ENCODE measurements at regions not wholly inside any gene's neighbourhood (a gene's known extent, or its start where the extent isn't known, plus 50 kb on each side); places are given as distances from the start of the nearest gene placed in this dataset.

- Histone ChIP-seq H3K4me1 (peaks cover 6% of the 10 kb centered on the region), H3K4me3 (no peak overlapping the region), H3K36me3 (replicated peaks) (no peaks in the 10 kb centered on the region), H3K27me3 (ENCODE audit: low read depth) (peaks cover 14% of the 10 kb centered on the region), H3K9me3 (no peaks in the 10 kb centered on the region)
- no peak for DNase-seq (ENCODE audit: low spot score in 2 of 2)
- in situ Hi-C loops (cut with MboI; ENCODE audit: low sequenced_read_pairs), result loop anchor here (25.0 kb wide), 3 partner anchors 187 to 462 kb away; no protein-coding TSS in a partner anchor
Measured at GRCh38 chr7:86949779-86950260, 109.6 kb downstream of the ELAPOR2 start.

GRCh38 chr7:86949052-86949778 lies 110.2 kb downstream of the ELAPOR2 start:
- no peak overlapping the region for H3K4me3 ChIP-seq
- H3K4me1 ChIP-seq, result peaks cover 6% of the 10 kb centered on the region
- peaks cover 16% of the 10 kb centered on the region for H3K27me3 ChIP-seq (ENCODE audit: low read depth)
- no peaks in the 10 kb centered on the region for H3K36me3 ChIP-seq (replicated peaks)
- H3K9me3 ChIP-seq, result no peaks in the 10 kb centered on the region
- DNase-seq (ENCODE audit: low spot score in 2 of 2), result no peak
- in situ Hi-C loops (cut with MboI; ENCODE audit: low sequenced_read_pairs), result loop anchor here (25.0 kb wide), 3 partner anchors 188 to 463 kb away; no protein-coding TSS in a partner anchor

GRCh38 chr7:86947929-86948328 lies 111.5 kb downstream of the ELAPOR2 start:
- Histone ChIP-seq H3K9me3 (no peaks in the 10 kb centered on the region), H3K4me1 (peaks cover 6% of the 10 kb centered on the region), H3K27me3 (ENCODE audit: low read depth) (peaks cover 15% of the 10 kb centered on the region; the same call in 1 of the 2 replicates), H3K4me3 (no peak overlapping the region), H3K36me3 (replicated peaks) (no peaks in the 10 kb centered on the region)
- DNase-seq (ENCODE audit: low spot score in 2 of 2), result no peak
- in situ Hi-C loops (cut with MboI; ENCODE audit: low sequenced_read_pairs), result loop anchor here (25.0 kb wide), 3 partner anchors 189 to 464 kb away; no protein-coding TSS in a partner anchor

GRCh38 chr7:86943447-86943846 lies 116.0 kb downstream of the ELAPOR2 start:
- H3K9me3 ChIP-seq, result no peaks in the 10 kb centered on the region
- peaks cover 6% of the 10 kb centered on the region for H3K4me1 ChIP-seq
- H3K4me3 ChIP-seq, result no peak overlapping the region
- peaks cover 13% of the 10 kb centered on the region; the same call in 1 of the 2 replicates for H3K27me3 ChIP-seq (ENCODE audit: low read depth)
- no peaks in the 10 kb centered on the region for H3K36me3 ChIP-seq (replicated peaks)
- in situ Hi-C loops (cut with MboI; ENCODE audit: low sequenced_read_pairs), result loop anchor here (25.0 kb wide), 3 partner anchors 194 to 469 kb away; no protein-coding TSS in a partner anchor
- DNase-seq (ENCODE audit: low spot score in 2 of 2), result no peak

- H3K36me3 ChIP-seq (replicated peaks), result no peaks in the 10 kb centered on the region
- no peak overlapping the region for H3K4me3 ChIP-seq
- in situ Hi-C loops (cut with MboI; ENCODE audit: low sequenced_read_pairs), result loop anchor here (25.0 kb wide), 3 partner anchors 194 to 469 kb away; no protein-coding TSS in a partner anchor
- DNase-seq (ENCODE audit: low spot score in 2 of 2), result no peak
- peaks cover 6% of the 10 kb centered on the region for H3K4me1 ChIP-seq
- H3K9me3 ChIP-seq, result no peaks in the 10 kb centered on the region
- H3K27me3 ChIP-seq (ENCODE audit: low read depth), result peaks cover 12% of the 10 kb centered on the region; the same call in 1 of the 2 replicates
Measured at GRCh38 chr7:86942995-86943394, 116.5 kb downstream of the ELAPOR2 start.

- in situ Hi-C loops (cut with MboI; ENCODE audit: low sequenced_read_pairs), result loop anchor here (25.0 kb wide), 3 partner anchors 195 to 470 kb away; no protein-coding TSS in a partner anchor
- Histone ChIP-seq H3K27me3 (ENCODE audit: low read depth) (peaks cover 9% of the 10 kb centered on the region; the same call in 1 of the 2 replicates), H3K36me3 (replicated peaks) (no peaks in the 10 kb centered on the region), H3K4me3 (no peak overlapping the region), H3K9me3 (no peaks in the 10 kb centered on the region), H3K4me1 (peaks cover 4% of the 10 kb centered on the region)
- DNase-seq (ENCODE audit: low spot score in 2 of 2), result peak in 1 of 2 experiments; percentile 7
Measured at GRCh38 chr7:86942081-86942480, 117.4 kb downstream of the ELAPOR2 start.

GRCh38 chr7:86939197-86939814 lies 120.1 kb downstream of the ELAPOR2 start:
- DNase-seq (ENCODE audit: low spot score in 2 of 2), result peak; percentile 52 to 76
- in situ Hi-C loops (cut with MboI; ENCODE audit: low sequenced_read_pairs), result loop anchor here (25.0 kb wide), 3 partner anchors 198 to 473 kb away; no protein-coding TSS in a partner anchor

GRCh38 chr7:86937363-86937878 lies 122.0 kb downstream of the ELAPOR2 start:
- in situ Hi-C loops (cut with MboI; ENCODE audit: low sequenced_read_pairs), result loop anchor here (25.0 kb wide), 3 partner anchors 200 to 475 kb away; no protein-coding TSS in a partner anchor
- Histone ChIP-seq H3K36me3 (replicated peaks) (no peaks in the 10 kb centered on the region), H3K27me3 (ENCODE audit: low read depth) (peaks cover 2% of the 10 kb centered on the region; the same call in 1 of the 2 replicates), H3K4me3 (no peak overlapping the region), H3K9me3 (no peaks in the 10 kb centered on the region), H3K4me1 (no peaks in the 10 kb centered on the region)
- no peak for DNase-seq (ENCODE audit: low spot score in 2 of 2)

More at GRCh38 chr7:86939197-86939814, 120.1 kb downstream of the ELAPOR2 start:
- H3K4me1 ChIP-seq, result no peaks in the 10 kb centered on the region
- H3K36me3 ChIP-seq (replicated peaks), result no peaks in the 10 kb centered on the region
- H3K9me3 ChIP-seq, result no peaks in the 10 kb centered on the region
- H3K27me3 ChIP-seq (ENCODE audit: low read depth), result peaks cover 2% of the 10 kb centered on the region; the same call in 1 of the 2 replicates
- H3K4me3 ChIP-seq, result no peak overlapping the region

- no peak for DNase-seq (ENCODE audit: low spot score in 2 of 2)
- Histone ChIP-seq H3K27me3 (ENCODE audit: low read depth) (peaks cover 14% of the 10 kb centered on the region), H3K4me3 (no peak overlapping the region), H3K36me3 (replicated peaks) (no peaks in the 10 kb centered on the region), H3K4me1 (no peaks in the 10 kb centered on the region), H3K9me3 (no peaks in the 10 kb centered on the region)
- in situ Hi-C loops (cut with MboI; ENCODE audit: low sequenced_read_pairs), result loop anchor here (25.0 kb wide), 3 partner anchors 204 to 479 kb away; no protein-coding TSS in a partner anchor
Measured at GRCh38 chr7:86933295-86933845, 126.1 kb downstream of the ELAPOR2 start.

- H3K4me3 ChIP-seq, result no peak overlapping the region
- H3K36me3 ChIP-seq (replicated peaks), result no peaks in the 10 kb centered on the region
- DNase-seq (ENCODE audit: low spot score in 2 of 2), result no peak
- peaks cover 14% of the 10 kb centered on the region for H3K27me3 ChIP-seq (ENCODE audit: low read depth)
- no peaks in the 10 kb centered on the region for H3K9me3 ChIP-seq
- H3K4me1 ChIP-seq, result no peaks in the 10 kb centered on the region
- in situ Hi-C loops (cut with MboI; ENCODE audit: low sequenced_read_pairs), result loop anchor here (25.0 kb wide), 3 partner anchors 205 to 480 kb away; no protein-coding TSS in a partner anchor
Measured at GRCh38 chr7:86932038-86932512, 127.4 kb downstream of the ELAPOR2 start.

GRCh38 chr7:86931439-86931838 lies 128.0 kb downstream of the ELAPOR2 start:
- no peak for DNase-seq (ENCODE audit: low spot score in 2 of 2)
- in situ Hi-C loops (cut with MboI; ENCODE audit: low sequenced_read_pairs), result loop anchor here (25.0 kb wide), 3 partner anchors 206 to 481 kb away; no protein-coding TSS in a partner anchor
- Histone ChIP-seq H3K4me3 (no peak overlapping the region), H3K9me3 (no peaks in the 10 kb centered on the region), H3K4me1 (no peaks in the 10 kb centered on the region), H3K36me3 (replicated peaks) (no peaks in the 10 kb centered on the region), H3K27me3 (ENCODE audit: low read depth) (peaks cover 14% of the 10 kb centered on the region)

- no peak for DNase-seq (ENCODE audit: low spot score in 2 of 2)
- no peaks in the 10 kb centered on the region for H3K4me1 ChIP-seq
- H3K27me3 ChIP-seq (ENCODE audit: low read depth), result peaks cover 14% of the 10 kb centered on the region
- no peaks in the 10 kb centered on the region for H3K9me3 ChIP-seq
- no peaks in the 10 kb centered on the region for H3K36me3 ChIP-seq (replicated peaks)
- in situ Hi-C loops (cut with MboI; ENCODE audit: low sequenced_read_pairs), result loop anchor here (25.0 kb wide), 3 partner anchors 207 to 482 kb away; no protein-coding TSS in a partner anchor
- H3K4me3 ChIP-seq, result no peak overlapping the region
Measured at GRCh38 chr7:86930554-86931307, 128.7 kb downstream of the ELAPOR2 start.

All from HAP-1 (cell line).